Endothelial cell of umbilical vein (primary cell): ENCODE measurements at regions not wholly inside any gene's neighbourhood (a gene's known extent, or its start where the extent isn't known, plus 50 kb on each side); places are given as distances from the start of the nearest gene placed in this dataset.

Experiments
- CTCF ChIP-seq, 2 donors: IDR thresholded peaks; 1 replicate in 1 of 2; 2 replicates in 1 of 2; pipeline ENCODE4 v1.5.1; 2011; ENCODE audit warnings: low read length in 2 of 2, mild to moderate bottlenecking in 2 of 2, moderate library complexity in 2 of 2, control low read depth in 1 of 2, inconsistent platforms in 1 of 2, low read depth in 1 of 2; ENCODE audit not compliant: insufficient read depth in 1 of 2; ENCODE audit errors: extremely low read depth in 1 of 2
- POLR2A ChIP-seq: IDR thresholded peaks from 2 replicates; pipeline ENCODE4 v1.6.1; 2012; ENCODE audit warnings: low read depth, mild to moderate bottlenecking, control low read depth, low read length

- TF ChIP-seq POLR2A (no peak), CTCF (IDR thresholded peaks at IDR 0.05; ENCODE audit: extremely low read depth in 1 of 2, insufficient read depth in 1 of 2, low read depth in 1 of 2, low read length in 2 of 2) (no peak)
Measured at GRCh38 chr3:76872999-76873398, 166.9 kb upstream of the ROBO2 start.
